ENCODE measurements at regions not wholly inside any gene's neighbourhood (a gene's known extent, or its start where the extent isn't known, plus 50 kb on each side); places are given as distances from the start of the nearest gene placed in this dataset.

DNA sequence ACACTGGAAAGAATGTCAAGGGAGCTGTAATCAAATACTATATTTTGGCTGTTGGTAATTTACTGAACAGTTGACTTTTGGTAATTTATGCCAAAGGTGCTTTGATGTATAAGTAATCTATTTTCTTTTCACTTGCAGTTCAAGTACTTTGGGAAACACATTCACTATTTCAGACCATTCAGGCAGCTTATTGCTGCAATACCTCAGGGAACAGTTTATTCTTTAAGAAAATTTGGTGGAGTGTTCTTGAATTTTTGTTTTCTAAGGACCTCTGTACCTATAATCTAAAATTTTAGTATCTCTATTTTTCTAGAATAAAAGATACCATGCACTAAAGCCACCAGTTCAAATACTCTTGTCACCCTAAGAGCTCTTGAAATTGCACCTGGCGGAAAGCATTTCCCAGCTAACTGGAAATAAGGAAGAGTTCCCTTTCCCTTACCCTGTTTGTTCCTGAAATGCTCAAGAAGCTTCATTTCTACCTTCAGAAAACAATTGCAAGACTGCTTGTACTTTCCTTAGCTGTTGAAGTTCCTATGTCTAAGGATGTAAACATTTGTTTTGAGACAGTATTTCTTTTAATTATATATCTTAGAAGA lies 633.5 kb upstream of the FAT1 start:
- TF ChIP-seq CTCF (IDR thresholded peaks at IDR 0.05) (no peak), POLR2A (IDR thresholded peaks at IDR 0.05) (no peak), POLR2AphosphoS5 (IDR thresholded peaks at IDR 0.05; ENCODE audit: insufficient read depth in 1 of 2, low read depth in 1 of 2) (no peak)
